A549 (cell line): ENCODE measurements at regions not wholly inside any gene's neighbourhood (a gene's known extent, or its start where the extent isn't known, plus 50 kb on each side); places are given as distances from the start of the nearest gene placed in this dataset.

Source experiments
- CEBPB ChIP-seq, 2 experiments: fragments of >200 bp in 1 of 2; sonication (Bioruptor Twin) in 1 of 2; formaldehyde crosslinking in 1 of 2; IDR thresholded peaks; 2 replicates each; pipeline ENCODE4 v1.6.1; 2012 to 2016
- CHD2 ChIP-seq: fragments of 150-350 bp; IDR thresholded peaks from 2 replicates; pipeline ENCODE4 v1.6.1; 2014; ENCODE audit warnings: low read length; ENCODE audit not compliant: partially characterized antibody
- CTCF ChIP-seq: fragments of >200 bp; sonication (Bioruptor Twin); formaldehyde crosslinking; IDR thresholded peaks from 3 replicates; pipeline ENCODE4 v1.5.1; 2016
- E2F6 ChIP-seq: IDR thresholded peaks from 2 replicates; pipeline ENCODE4 v1.6.1; 2012; ENCODE audit warnings: low read depth, borderline replicate concordance
- EP300 ChIP-seq, 2 experiments: fragments of >200 bp; sonication (Bioruptor Twin); formaldehyde crosslinking; IDR thresholded peaks; 2 replicates in 1 of 2; 3 replicates in 1 of 2; pipeline ENCODE4 v1.6.1; 2016 to 2017
- HDAC2 ChIP-seq: fragments of 200-600 bp; sonication (generic); IDR thresholded peaks from 2 replicates; pipeline ENCODE4 v1.6.1; 2016
- MAFK ChIP-seq: fragments of 450-650 bp; IDR thresholded peaks from 2 replicates; pipeline ENCODE4 v1.6.1; 2014; ENCODE audit not compliant: partially characterized antibody
- POLR2A ChIP-seq: IDR thresholded peaks from 2 replicates; pipeline ENCODE4 v1.6.1; 2012; ENCODE audit warnings: mild to moderate bottlenecking, low read length
- POLR2AphosphoS2 ChIP-seq: conservative IDR thresholded peaks from 2 replicates; pipeline ENCODE4 v1.6.1; 2012; ENCODE audit warnings: low read length, improper control_type of control experiment, inconsistent platforms
- SMC3 ChIP-seq: fragments of >200 bp; sonication (Bioruptor Twin); formaldehyde crosslinking; IDR thresholded peaks from 3 replicates; pipeline ENCODE4 v1.6.1; 2018; ENCODE audit warnings: inconsistent platforms
- ZFP36 ChIP-seq: fragments of 450-650 bp; IDR thresholded peaks from 2 replicates; pipeline ENCODE4 v1.6.1; 2014; ENCODE audit warnings: borderline replicate concordance; ENCODE audit not compliant: partially characterized antibody

- no peak for TF ChIP-seq POLR2A
- no peak for TF ChIP-seq CTCF
- TF ChIP-seq SMC3: no peak
- no peak for TF ChIP-seq E2F6
- TF ChIP-seq CEBPB (IDR thresholded peaks at IDR 0.05): no peak
- no peak for TF ChIP-seq POLR2AphosphoS2
- TF ChIP-seq EP300 (IDR thresholded peaks at IDR 0.05): no peak
- no peak for TF ChIP-seq ZFP36
- TF ChIP-seq CHD2: no peak
- TF ChIP-seq MAFK: no peak
- no peak for TF ChIP-seq HDAC2
Measured at GRCh38 chr1:157380523-157380922, 171.8 kb downstream of the FCRL5 start.
